ENCODE measurements at regions not wholly inside any gene's neighbourhood (a gene's known extent, or its start where the extent isn't known, plus 50 kb on each side); places are given as distances from the start of the nearest gene placed in this dataset.
"Not testable (repeated sequence)": the region's sequence is repeated elsewhere in the genome, so short reads cannot be mapped to it uniquely, and the experiment has no call there.

DNA sequence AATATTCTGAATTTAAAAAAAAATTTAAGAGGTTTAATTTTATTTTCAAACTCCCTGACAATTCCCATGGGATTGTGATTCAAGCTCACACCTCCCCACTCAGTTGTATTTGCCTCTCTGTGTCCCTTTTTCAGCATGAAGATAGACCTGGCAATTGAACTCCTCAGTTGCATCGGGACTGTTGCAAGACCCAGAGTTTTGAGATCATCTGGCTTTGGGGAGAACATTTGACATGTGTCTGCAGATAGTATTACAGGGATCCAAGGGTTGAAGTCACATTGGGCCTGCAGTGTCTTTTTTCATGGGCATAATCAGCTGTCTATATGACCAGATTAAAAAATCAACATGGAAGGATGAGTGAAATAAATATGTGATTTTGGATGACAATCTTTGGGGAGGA lies 91.1 kb upstream of the EOMES start:
- no peaks in the 10 kb centered on the region for H3K9me3 ChIP-seq (ENCODE audit: control insufficient read depth, insufficient read depth, low read depth, low read length)
- in situ Hi-C loops (cut with HindIII; ENCODE audit: low pct_unique_long_range_greater_than_20kb, low sequenced_read_pairs): no loop called here
- H3K36me3 ChIP-seq (ENCODE audit: control insufficient read depth, insufficient read depth, low read length): no peaks in the 10 kb centered on the region
- BruUV-seq (replicated peaks): no TSS peak
- POLR2A ChIA-PET: no interaction called here
- no peaks in the 10 kb centered on the region for H3K4me1 ChIP-seq (ENCODE audit: control insufficient read depth, insufficient read depth, low read length)
- intact Hi-C loops (cut with micrococcal nuclease; ENCODE audit: unreplicated experiment): no loop called here
- no peak for DNase-seq (ENCODE audit: low read depth, low spot score)
- TF ChIP-seq, protein P1, sequence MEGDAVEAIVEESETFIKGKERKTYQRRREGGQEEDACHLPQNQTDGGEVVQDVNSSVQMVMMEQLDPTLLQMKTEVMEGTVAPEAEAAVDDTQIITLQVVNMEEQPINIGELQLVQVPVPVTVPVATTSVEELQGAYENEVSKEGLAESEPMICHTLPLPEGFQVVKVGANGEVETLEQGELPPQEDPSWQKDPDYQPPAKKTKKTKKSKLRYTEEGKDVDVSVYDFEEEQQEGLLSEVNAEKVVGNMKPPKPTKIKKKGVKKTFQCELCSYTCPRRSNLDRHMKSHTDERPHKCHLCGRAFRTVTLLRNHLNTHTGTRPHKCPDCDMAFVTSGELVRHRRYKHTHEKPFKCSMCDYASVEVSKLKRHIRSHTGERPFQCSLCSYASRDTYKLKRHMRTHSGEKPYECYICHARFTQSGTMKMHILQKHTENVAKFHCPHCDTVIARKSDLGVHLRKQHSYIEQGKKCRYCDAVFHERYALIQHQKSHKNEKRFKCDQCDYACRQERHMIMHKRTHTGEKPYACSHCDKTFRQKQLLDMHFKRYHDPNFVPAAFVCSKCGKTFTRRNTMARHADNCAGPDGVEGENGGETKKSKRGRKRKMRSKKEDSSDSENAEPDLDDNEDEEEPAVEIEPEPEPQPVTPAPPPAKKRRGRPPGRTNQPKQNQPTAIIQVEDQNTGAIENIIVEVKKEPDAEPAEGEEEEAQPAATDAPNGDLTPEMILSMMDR (IDR thresholded peaks at IDR 0.05): no peak
- no peak for TF ChIP-seq POLR2AphosphoS5 (IDR thresholded peaks at IDR 0.05; ENCODE audit: low read depth, low read length)
- TF ChIP-seq, protein P2, sequence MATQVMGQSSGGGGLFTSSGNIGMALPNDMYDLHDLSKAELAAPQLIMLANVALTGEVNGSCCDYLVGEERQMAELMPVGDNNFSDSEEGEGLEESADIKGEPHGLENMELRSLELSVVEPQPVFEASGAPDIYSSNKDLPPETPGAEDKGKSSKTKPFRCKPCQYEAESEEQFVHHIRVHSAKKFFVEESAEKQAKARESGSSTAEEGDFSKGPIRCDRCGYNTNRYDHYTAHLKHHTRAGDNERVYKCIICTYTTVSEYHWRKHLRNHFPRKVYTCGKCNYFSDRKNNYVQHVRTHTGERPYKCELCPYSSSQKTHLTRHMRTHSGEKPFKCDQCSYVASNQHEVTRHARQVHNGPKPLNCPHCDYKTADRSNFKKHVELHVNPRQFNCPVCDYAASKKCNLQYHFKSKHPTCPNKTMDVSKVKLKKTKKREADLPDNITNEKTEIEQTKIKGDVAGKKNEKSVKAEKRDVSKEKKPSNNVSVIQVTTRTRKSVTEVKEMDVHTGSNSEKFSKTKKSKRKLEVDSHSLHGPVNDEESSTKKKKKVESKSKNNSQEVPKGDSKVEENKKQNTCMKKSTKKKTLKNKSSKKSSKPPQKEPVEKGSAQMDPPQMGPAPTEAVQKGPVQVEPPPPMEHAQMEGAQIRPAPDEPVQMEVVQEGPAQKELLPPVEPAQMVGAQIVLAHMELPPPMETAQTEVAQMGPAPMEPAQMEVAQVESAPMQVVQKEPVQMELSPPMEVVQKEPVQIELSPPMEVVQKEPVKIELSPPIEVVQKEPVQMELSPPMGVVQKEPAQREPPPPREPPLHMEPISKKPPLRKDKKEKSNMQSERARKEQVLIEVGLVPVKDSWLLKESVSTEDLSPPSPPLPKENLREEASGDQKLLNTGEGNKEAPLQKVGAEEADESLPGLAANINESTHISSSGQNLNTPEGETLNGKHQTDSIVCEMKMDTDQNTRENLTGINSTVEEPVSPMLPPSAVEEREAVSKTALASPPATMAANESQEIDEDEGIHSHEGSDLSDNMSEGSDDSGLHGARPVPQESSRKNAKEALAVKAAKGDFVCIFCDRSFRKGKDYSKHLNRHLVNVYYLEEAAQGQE (IDR thresholded peaks at IDR 0.05; ENCODE audit: insufficient read depth in 1 of 2, low read depth in 2 of 2, low read length in 1 of 2): no peak
- no peak for TF ChIP-seq TCF7L2 (IDR thresholded peaks at IDR 0.05; ENCODE audit: low read depth, low read length)
- no peak for TF ChIP-seq SIN3A (IDR thresholded peaks at IDR 0.05; ENCODE audit: borderline replicate concordance, insufficient read depth, low read depth, low read length)
- no peaks in the 10 kb centered on the region for H3K27me3 ChIP-seq (ENCODE audit: control insufficient read depth, insufficient read depth, low read length)
- H3K4me3 ChIP-seq (ENCODE audit: low read depth in 2 of 2, low read length in 2 of 2): no peak overlapping the region
- CTCF ChIA-PET: no interaction called here
- ATAC-seq: no peak
- H3K27ac ChIP-seq (ENCODE audit: low read length): no peak overlapping the region

DNA sequence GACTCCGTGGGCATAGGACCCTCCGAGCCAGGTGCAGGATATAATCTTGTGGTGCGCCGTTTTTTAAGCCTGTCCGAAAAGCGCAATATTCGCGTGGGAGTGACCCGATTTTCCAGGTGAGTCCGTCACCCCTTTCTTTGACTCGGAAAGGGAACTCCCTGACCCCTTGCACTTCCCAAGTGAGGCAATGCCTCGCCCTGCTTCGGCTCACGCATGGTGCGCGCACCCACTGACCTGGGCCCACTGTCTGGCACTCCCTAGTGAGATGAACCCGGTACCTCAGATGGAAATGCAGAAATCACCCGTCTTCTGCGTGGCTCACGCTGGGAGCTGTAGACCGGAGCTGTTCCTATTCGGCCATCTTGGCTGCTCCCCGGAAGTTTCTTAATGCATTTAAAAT lies 99.5 kb upstream of the EOMES start:
- H3K27ac ChIP-seq (ENCODE audit: low read length); in situ Hi-C loops (cut with HindIII; ENCODE audit: low pct_unique_long_range_greater_than_20kb, low sequenced_read_pairs); CTCF ChIA-PET; H3K9me3 ChIP-seq (ENCODE audit: control insufficient read depth, insufficient read depth, low read depth, low read length); ATAC-seq; DNase-seq (ENCODE audit: low read depth, low spot score); H3K27me3 ChIP-seq (ENCODE audit: control insufficient read depth, insufficient read depth, low read length); POLR2A ChIA-PET; H3K36me3 ChIP-seq (ENCODE audit: control insufficient read depth, insufficient read depth, low read length); intact Hi-C loops (cut with micrococcal nuclease; ENCODE audit: unreplicated experiment); BruUV-seq (replicated peaks); H3K4me1 ChIP-seq (ENCODE audit: control insufficient read depth, insufficient read depth, low read length); H3K4me3 ChIP-seq (ENCODE audit: low read depth in 2 of 2, low read length in 2 of 2): not testable (repeated sequence)

DNA sequence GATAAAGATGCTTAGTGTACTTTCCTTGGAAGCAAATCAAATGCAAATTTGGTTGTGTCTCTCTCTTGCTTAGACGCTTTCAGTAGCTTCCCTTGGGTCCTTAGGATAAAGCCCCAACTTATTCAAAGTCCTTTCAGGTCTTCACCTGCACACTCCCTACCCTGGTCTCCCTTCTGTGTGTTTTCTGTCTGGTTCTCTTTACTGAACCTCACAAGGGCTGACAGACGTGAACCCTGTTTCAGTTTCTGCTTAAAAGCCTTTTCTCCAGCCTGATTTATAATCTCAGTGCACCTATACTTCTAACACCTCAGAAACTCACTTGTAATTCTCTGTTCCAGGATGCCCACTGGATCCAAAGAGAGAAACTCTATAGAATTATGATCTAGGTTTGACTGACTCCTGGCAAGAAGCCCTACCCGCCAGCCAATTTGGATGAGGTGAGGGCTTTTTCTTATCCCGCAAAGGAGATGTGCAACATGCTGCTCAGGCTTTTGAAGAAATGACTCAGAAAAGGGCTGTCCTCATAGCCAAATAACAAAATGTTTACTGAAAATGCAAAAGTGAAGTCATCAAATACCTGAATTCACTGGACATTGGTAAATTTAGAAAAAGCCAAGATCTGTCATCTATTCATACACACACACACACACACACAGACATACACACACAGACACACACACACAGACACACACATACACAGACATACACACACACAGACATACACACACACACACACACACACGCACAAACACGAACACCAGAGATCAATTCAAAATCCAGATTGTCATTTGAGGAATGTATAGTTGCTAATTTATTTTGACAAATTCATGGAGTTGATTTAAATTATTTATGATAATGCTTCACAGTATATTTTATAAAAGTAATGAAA lies 102.4 kb upstream of the EOMES start:
- CTCF ChIA-PET: no interaction called here
- BruUV-seq (replicated peaks): no TSS peak
- intact Hi-C loops (cut with micrococcal nuclease; ENCODE audit: unreplicated experiment): no loop called here
- H3K4me1 ChIP-seq (ENCODE audit: control insufficient read depth, insufficient read depth, low read length): no peaks in the 10 kb centered on the region
- no peaks in the 10 kb centered on the region for H3K27me3 ChIP-seq (ENCODE audit: control insufficient read depth, insufficient read depth, low read length)
- H3K4me3 ChIP-seq (ENCODE audit: low read depth in 2 of 2, low read length in 2 of 2): no peak overlapping the region
- H3K36me3 ChIP-seq (ENCODE audit: control insufficient read depth, insufficient read depth, low read length): no peaks in the 10 kb centered on the region
- in situ Hi-C loops (cut with HindIII; ENCODE audit: low pct_unique_long_range_greater_than_20kb, low sequenced_read_pairs): no loop called here
- TF ChIP-seq, protein P1 (IDR thresholded peaks at IDR 0.05): no peak
- TF ChIP-seq POLR2AphosphoS5 (IDR thresholded peaks at IDR 0.05; ENCODE audit: low read depth, low read length) (no peak), SIN3A (IDR thresholded peaks at IDR 0.05; ENCODE audit: borderline replicate concordance, insufficient read depth, low read depth, low read length) (no peak), TCF7L2 (IDR thresholded peaks at IDR 0.05; ENCODE audit: low read depth, low read length) (no peak)
- TF ChIP-seq, protein P2 (IDR thresholded peaks at IDR 0.05; ENCODE audit: insufficient read depth in 1 of 2, low read depth in 2 of 2, low read length in 1 of 2): no peak
- POLR2A ChIA-PET: no interaction called here
- no peaks in the 10 kb centered on the region for H3K9me3 ChIP-seq (ENCODE audit: control insufficient read depth, insufficient read depth, low read depth, low read length)
- no peak for DNase-seq (ENCODE audit: low read depth, low spot score)
- H3K27ac ChIP-seq (ENCODE audit: low read length): no peak overlapping the region
- ATAC-seq: no peak
